ENCODE measurements at regions not wholly inside any gene's neighbourhood (a gene's known extent, or its start where the extent isn't known, plus 50 kb on each side); places are given as distances from the start of the nearest gene placed in this dataset.

- CTCF ChIA-PET: no interaction called here
- Histone ChIP-seq H3K9me3 (ENCODE audit: control insufficient read depth, insufficient read depth, low read depth, low read length) (no peaks in the 10 kb centered on the region), H3K36me3 (ENCODE audit: control insufficient read depth in 2 of 2, insufficient read depth in 1 of 2, low read length in 2 of 2) (no peaks in the 10 kb centered on the region), H3K4me3 (ENCODE audit: low read depth, low read length) (no peak overlapping the region), H3K27ac (ENCODE audit: extremely low read depth, low read depth, low read length) (no peak overlapping the region), H3K4me1 (ENCODE audit: control insufficient read depth, insufficient read depth, low read length) (no peaks in the 10 kb centered on the region)
- TF ChIP-seq ZNF350 (tag by site-specific recombination; IDR thresholded peaks at IDR 0.05) (no peak), ZBTB49 (tag by site-specific recombination; IDR thresholded peaks at IDR 0.05; ENCODE audit: low read depth) (no peak), KLF1 (tag by site-specific recombination; IDR thresholded peaks at IDR 0.05) (no peak), ZNF558 (tag by site-specific recombination; IDR thresholded peaks at IDR 0.05) (no peak), ZNF76 (tag by site-specific recombination; IDR thresholded peaks at IDR 0.05; ENCODE audit: borderline replicate concordance, low read depth) (no peak), EGR2 (tag by site-specific recombination; IDR thresholded peaks at IDR 0.05; ENCODE audit: low read depth) (no peak), ZNF521 (tag by site-specific recombination; IDR thresholded peaks at IDR 0.05) (no peak), ZXDB (tag by site-specific recombination; IDR thresholded peaks at IDR 0.05) (no peak), HIC1 (tag by site-specific recombination; IDR thresholded peaks at IDR 0.05) (no peak), OSR2 (tag by site-specific recombination; IDR thresholded peaks at IDR 0.05) (no peak), ZNF426 (tag by site-specific recombination; IDR thresholded peaks at IDR 0.05) (no peak), GFI1B (tag by site-specific recombination; IDR thresholded peaks at IDR 0.05) (no peak), ZNF529 (tag by site-specific recombination; IDR thresholded peaks at IDR 0.05; ENCODE audit: insufficient replicate concordance) (no peak), ZNF26 (tag by site-specific recombination; IDR thresholded peaks at IDR 0.05) (no peak), ZNF677 (tag by site-specific recombination; IDR thresholded peaks at IDR 0.05) (no peak), ZNF473 (tag by site-specific recombination; IDR thresholded peaks at IDR 0.05) (no peak), ZNF449 (tag by site-specific recombination; IDR thresholded peaks at IDR 0.05) (no peak)
- POLR2A ChIA-PET: no interaction called here
These were observed 693.5 kb downstream of the HDGFL1 start for GRCh38 chr6:23262864-23263263.

GRCh38 chr6:23265270-23265669 is 695.9 kb downstream of the HDGFL1 start:
- H3K36me3 ChIP-seq (ENCODE audit: control insufficient read depth in 2 of 2, insufficient read depth in 1 of 2, low read length in 2 of 2): no peaks in the 10 kb centered on the region
- ChIA-PET POLR2A (no interaction called here), CTCF (interaction anchor here (0.6 kb wide), 1 partner anchor 124 kb away, joined by 4 read pairs; no protein-coding TSS in a partner anchor)
- TF ChIP-seq ZNF184 (tag by site-specific recombination; IDR thresholded peaks at IDR 0.05) (no peak), ZSCAN16 (tag by site-specific recombination; IDR thresholded peaks at IDR 0.05) (no peak), INSM2 (tag by site-specific recombination; IDR thresholded peaks at IDR 0.05) (no peak), ZNF394 (tag by site-specific recombination; IDR thresholded peaks at IDR 0.05; ENCODE audit: borderline replicate concordance) (no peak), ZNF670 (tag by site-specific recombination; IDR thresholded peaks at IDR 0.05; ENCODE audit: low read depth) (no peak), ZBTB7A (tag by site-specific recombination; IDR thresholded peaks at IDR 0.05; ENCODE audit: low read depth) (no peak), ZNF202 (tag by site-specific recombination; IDR thresholded peaks at IDR 0.05; ENCODE audit: borderline replicate concordance) (no peak), ZNF221 (tag by site-specific recombination; IDR thresholded peaks at IDR 0.05; ENCODE audit: borderline replicate concordance) (no peak), ZNF174 (tag by site-specific recombination; IDR thresholded peaks at IDR 0.05) (no peak)

More at GRCh38 chr6:23265270-23265669, 695.9 kb downstream of the HDGFL1 start:
- Histone ChIP-seq H3K4me3 (ENCODE audit: low read depth, low read length) (no peak overlapping the region), H3K9me3 (ENCODE audit: control insufficient read depth, insufficient read depth, low read depth, low read length) (no peaks in the 10 kb centered on the region), H3K27ac (ENCODE audit: extremely low read depth, low read depth, low read length) (no peak overlapping the region), H3K4me1 (ENCODE audit: control insufficient read depth, insufficient read depth, low read length) (no peaks in the 10 kb centered on the region)
